Osteoblast (primary cell): ENCODE measurements at regions not wholly inside any gene's neighbourhood (a gene's known extent, or its start where the extent isn't known, plus 50 kb on each side); places are given as distances from the start of the nearest gene placed in this dataset.
A peak's percentile ranks its signal among the peaks of the same experiment; 100 is the strongest.

Experiments
- DNase-seq: peaks from one replicate; pipeline ENCODE4 v3.0.0; 2011; ENCODE audit warnings: low spot score, mixed read lengths; ENCODE audit not compliant: insufficient read length; ENCODE audit errors: missing footprints
- H2AFZ ChIP-seq: 2 replicates; pipeline ENCODE4 v1.6.0; 2011; ENCODE audit warnings: mild to moderate bottlenecking, low read length
- H3K27ac ChIP-seq: 2 replicates; pipeline ENCODE4 v1.5.1; 2011; ENCODE audit warnings: mild to moderate bottlenecking, low read depth, low read length, moderate library complexity
- H3K27me3 ChIP-seq: 2 replicates; pipeline ENCODE4 v1.6.0; 2012; ENCODE audit warnings: mild to moderate bottlenecking, control low read depth, inconsistent platforms, low read length, moderate library complexity; ENCODE audit not compliant: insufficient read depth
- H3K36me3 ChIP-seq: 2 replicates; pipeline ENCODE4 v1.5.1; 2011; ENCODE audit warnings: mild to moderate bottlenecking, low read length, control low read depth, moderate library complexity; ENCODE audit not compliant: insufficient read depth
- H3K4me1 ChIP-seq: 2 replicates; pipeline ENCODE4 v1.5.1; 2011; ENCODE audit warnings: mild to moderate bottlenecking, low read length, control low read depth, moderate library complexity; ENCODE audit not compliant: insufficient read depth
- H3K4me2 ChIP-seq: 2 replicates; pipeline ENCODE4 v1.6.0; 2011; ENCODE audit warnings: mild to moderate bottlenecking, low read length; ENCODE audit not compliant: insufficient read depth
- H3K4me3 ChIP-seq: fragments of 200-600 bp; sonication (generic); 3 replicates; pipeline ENCODE4 v1.5.1; 2012; ENCODE audit warnings: mild to moderate bottlenecking, low read length, inconsistent platforms; ENCODE audit not compliant: insufficient read depth
- H3K79me2 ChIP-seq: 2 replicates; pipeline ENCODE4 v1.6.0; 2012; ENCODE audit warnings: mild to moderate bottlenecking, low read length, control low read depth, inconsistent platforms; ENCODE audit not compliant: insufficient read depth
- H3K9me3 ChIP-seq: 2 replicates; pipeline ENCODE4 v1.5.1; 2011; ENCODE audit warnings: low read depth, low read length, control low read depth
- H4K20me1 ChIP-seq: 2 replicates; pipeline ENCODE4 v1.6.0; 2012; ENCODE audit warnings: mild to moderate bottlenecking, low read length, control low read depth; ENCODE audit not compliant: insufficient read depth
- TF ChIP-seq, protein P1 (sequence below): IDR thresholded peaks from 2 replicates; pipeline ENCODE4 v1.5.1; 2011; ENCODE audit warnings: mild to moderate bottlenecking, low read depth, low read length, moderate library complexity; ENCODE audit errors: extremely low read depth

DNA sequence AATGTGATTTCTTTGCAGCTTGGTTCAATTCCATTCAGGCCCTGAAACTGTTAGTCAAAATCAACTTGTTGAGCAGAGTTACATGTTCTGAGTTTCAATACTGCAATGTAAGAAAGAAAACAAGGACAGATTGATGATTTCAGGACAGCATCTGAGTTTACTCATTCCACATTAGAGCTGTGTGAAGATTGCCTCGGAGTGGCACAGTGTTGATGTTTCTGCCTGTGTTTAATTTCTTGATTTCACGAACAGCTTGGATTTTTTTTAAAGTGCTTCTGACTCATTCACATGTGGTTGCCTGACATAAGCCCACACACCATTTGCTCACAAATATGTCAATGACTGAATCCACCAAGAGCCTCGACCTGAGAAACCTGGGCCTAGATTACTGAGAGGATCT is 101.2 kb upstream of the PARD3 start:
- no peaks in the 10 kb centered on the region for H3K9me3 ChIP-seq
- peak overlapping the region; percentile 18 for H2AFZ ChIP-seq
- peak overlapping the region; percentile 15 for H3K4me2 ChIP-seq

DNA sequence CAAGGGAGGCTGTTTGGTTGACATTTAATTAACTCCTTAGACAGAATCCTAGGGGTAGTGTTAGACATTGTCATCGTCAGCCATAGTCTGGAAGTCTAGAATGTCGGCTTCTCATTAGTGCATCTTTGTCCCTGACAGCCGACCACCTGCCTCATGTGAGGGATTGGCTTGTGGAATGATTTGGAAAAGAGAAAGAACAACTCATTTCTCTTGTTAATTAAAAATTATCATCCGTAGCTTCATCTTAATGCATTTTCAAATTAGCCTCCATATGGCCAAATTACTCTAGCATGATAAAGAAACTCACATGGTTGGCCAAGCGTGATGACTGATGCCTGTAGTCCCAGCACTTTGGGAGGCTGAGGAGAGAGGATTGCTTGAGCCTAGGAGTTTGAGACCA is 97.7 kb upstream of the PARD3 start:
- no peaks in the 10 kb centered on the region for H3K9me3 ChIP-seq
- no peaks in the 10 kb centered on the region for H3K36me3 ChIP-seq
- TF ChIP-seq, protein P1, sequence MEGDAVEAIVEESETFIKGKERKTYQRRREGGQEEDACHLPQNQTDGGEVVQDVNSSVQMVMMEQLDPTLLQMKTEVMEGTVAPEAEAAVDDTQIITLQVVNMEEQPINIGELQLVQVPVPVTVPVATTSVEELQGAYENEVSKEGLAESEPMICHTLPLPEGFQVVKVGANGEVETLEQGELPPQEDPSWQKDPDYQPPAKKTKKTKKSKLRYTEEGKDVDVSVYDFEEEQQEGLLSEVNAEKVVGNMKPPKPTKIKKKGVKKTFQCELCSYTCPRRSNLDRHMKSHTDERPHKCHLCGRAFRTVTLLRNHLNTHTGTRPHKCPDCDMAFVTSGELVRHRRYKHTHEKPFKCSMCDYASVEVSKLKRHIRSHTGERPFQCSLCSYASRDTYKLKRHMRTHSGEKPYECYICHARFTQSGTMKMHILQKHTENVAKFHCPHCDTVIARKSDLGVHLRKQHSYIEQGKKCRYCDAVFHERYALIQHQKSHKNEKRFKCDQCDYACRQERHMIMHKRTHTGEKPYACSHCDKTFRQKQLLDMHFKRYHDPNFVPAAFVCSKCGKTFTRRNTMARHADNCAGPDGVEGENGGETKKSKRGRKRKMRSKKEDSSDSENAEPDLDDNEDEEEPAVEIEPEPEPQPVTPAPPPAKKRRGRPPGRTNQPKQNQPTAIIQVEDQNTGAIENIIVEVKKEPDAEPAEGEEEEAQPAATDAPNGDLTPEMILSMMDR: no peak
- H3K4me3 ChIP-seq: no peak overlapping the region
- H3K27ac ChIP-seq: no peak overlapping the region
- H3K79me2 ChIP-seq: no peaks in the 10 kb centered on the region
- no peak overlapping the region for H2AFZ ChIP-seq
- no peak overlapping the region for H3K4me2 ChIP-seq
- DNase-seq: no peak
- no peaks in the 10 kb centered on the region for H4K20me1 ChIP-seq
- no peaks in the 10 kb centered on the region for H3K27me3 ChIP-seq
- peaks cover 20% of the 10 kb centered on the region for H3K4me1 ChIP-seq

More for the DNA sequence above, 101.2 kb upstream of the PARD3 start:
- Histone ChIP-seq H3K27me3 (no peaks in the 10 kb centered on the region), H3K4me1 (no peaks in the 10 kb centered on the region), H3K27ac (peak overlapping the region; percentile 36), H3K4me3 (no peak overlapping the region), H3K79me2 (no peaks in the 10 kb centered on the region), H3K36me3 (no peaks in the 10 kb centered on the region), H4K20me1 (no peaks in the 10 kb centered on the region)
- DNase-seq: peak; percentile 91
- TF ChIP-seq, protein P1: no peak

DNA sequence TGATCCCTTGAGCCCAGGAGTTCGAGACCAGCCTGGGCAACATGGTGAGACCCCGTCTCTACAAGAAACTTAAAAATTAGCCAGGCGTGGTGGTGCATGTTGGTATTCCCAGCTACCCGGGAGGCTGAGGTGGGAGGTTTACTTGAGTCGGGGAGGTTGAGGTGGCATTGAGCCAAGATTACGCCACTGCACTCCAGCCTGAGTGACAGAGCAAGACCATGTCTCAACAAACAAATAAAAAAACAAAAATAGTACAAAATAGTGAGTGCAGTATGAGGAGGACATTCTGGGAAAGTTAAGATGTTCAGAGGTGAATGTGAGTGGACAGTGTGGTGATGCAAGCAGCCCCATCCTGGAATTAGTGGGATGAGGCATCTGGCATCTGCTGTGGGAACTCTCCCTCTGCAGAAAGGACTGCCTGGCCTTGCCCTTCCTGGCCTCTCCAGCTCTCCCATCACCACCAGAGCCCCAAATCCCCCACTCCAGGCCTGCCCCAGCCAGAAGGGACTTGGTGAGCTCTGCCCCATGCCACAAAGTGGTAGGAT is 96.6 kb upstream of the PARD3 start:
- TF ChIP-seq, protein P1: no peak
- Histone ChIP-seq H2AFZ (no peak overlapping the region), H3K4me1 (peaks cover 24% of the 10 kb centered on the region), H3K4me3 (no peak overlapping the region), H3K27ac (no peak overlapping the region), H4K20me1 (no peaks in the 10 kb centered on the region), H3K36me3 (no peaks in the 10 kb centered on the region), H3K79me2 (no peaks in the 10 kb centered on the region), H3K27me3 (no peaks in the 10 kb centered on the region), H3K9me3 (no peaks in the 10 kb centered on the region), H3K4me2 (no peak overlapping the region)
- no peak for DNase-seq

DNA sequence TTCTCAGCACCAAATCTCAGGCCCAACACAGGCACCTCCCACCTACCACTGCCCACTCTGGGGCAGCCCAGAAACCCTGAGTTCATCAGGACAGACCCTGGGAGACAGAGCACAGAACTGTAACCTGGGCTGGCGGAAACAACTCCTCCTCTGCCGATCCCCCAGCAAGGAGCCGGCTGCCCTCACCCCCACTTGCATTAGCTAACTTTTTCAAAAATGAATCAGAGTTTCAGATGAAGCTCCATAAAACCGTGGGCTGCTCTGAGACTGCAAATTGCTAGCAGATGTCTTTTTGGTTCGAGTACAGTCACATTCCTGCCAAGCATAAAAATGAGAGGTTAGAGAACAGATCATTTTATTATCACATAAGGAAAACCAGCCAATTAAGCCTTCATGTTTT is 93.4 kb upstream of the PARD3 start:
- H3K9me3 ChIP-seq: no peaks in the 10 kb centered on the region
- H3K4me2 ChIP-seq: peak overlapping the region; percentile 69
- no peaks in the 10 kb centered on the region for H3K79me2 ChIP-seq
- H3K27ac ChIP-seq: peak overlapping the region; percentile 73
- H4K20me1 ChIP-seq: no peaks in the 10 kb centered on the region
- H3K4me1 ChIP-seq: peaks cover 24% of the 10 kb centered on the region
- DNase-seq: peak; percentile 92
- peak overlapping the region; percentile 21 for H3K4me3 ChIP-seq
- H3K36me3 ChIP-seq: no peaks in the 10 kb centered on the region
- peak overlapping the region; percentile 79 for H2AFZ ChIP-seq
- no peaks in the 10 kb centered on the region for H3K27me3 ChIP-seq
- TF ChIP-seq, protein P1: no peak
